IMR-90 (cell line): ENCODE measurements at regions not wholly inside any gene's neighbourhood (a gene's known extent, or its start where the extent isn't known, plus 50 kb on each side); places are given as distances from the start of the nearest gene placed in this dataset.

Experiments
- ATAC-seq: fragments of 200-7000 bp; cut with Tn5 transposase; 2 replicates; pipeline ENCODE4 v1.9.1; 2020; ENCODE audit warnings: low read depth, mild to moderate bottlenecking, moderate library complexity
- BruUV-seq: library from RNA; stranded (reverse); fragments of 400-500 nt; replicated peaks from 2 replicates; lab custom pipeline; 2021; lab: Mats Ljungman, UMichigan
- CTCF ChIA-PET: fragments of 300-600 bp; formaldehyde crosslinking; extraction: SDS; loops from one replicate; lab custom pipeline; 2021; ENCODE audit warnings: antibody characterized with exemption; lab: Yijun Ruan, JAX
- POLR2A ChIA-PET: fragments of 300-600 bp; sonication (Branson Sonifier 250); formaldehyde crosslinking; loops from one replicate; lab custom pipeline; 2022; ENCODE audit warnings: antibody characterized with exemption; ENCODE audit not compliant: unreplicated experiment; lab: Charles Lee
- DNase-seq: peaks from one replicate; pipeline ENCODE4 v3.0.0; 2013
- H2AFZ ChIP-seq: replicated peaks from 2 replicates; pipeline ENCODE3; 2013; ENCODE audit warnings: low read length, mild to moderate bottlenecking; ENCODE audit not compliant: poor library complexity
- H2AK5ac ChIP-seq: 2 replicates; pipeline ENCODE4 v1.6.1; 2013; ENCODE audit warnings: low read depth, low read length, inconsistent platforms
- H2AK9ac ChIP-seq: replicated peaks from 2 replicates; pipeline ENCODE3; 2013; ENCODE audit warnings: mild to moderate bottlenecking, low read depth, low read length, moderate library complexity; ENCODE audit not compliant: poor library complexity
- H2BK120ac ChIP-seq: 2 replicates; pipeline ENCODE4 v1.6.1; 2013; ENCODE audit warnings: low read depth, low read length, inconsistent platforms
- H2BK15ac ChIP-seq: 3 replicates; pipeline ENCODE4 v1.6.1; 2013; ENCODE audit warnings: low read depth, low read length, inconsistent platforms
- H2BK20ac ChIP-seq: 2 replicates; pipeline ENCODE4 v1.6.1; 2013; ENCODE audit warnings: low read depth, mild to moderate bottlenecking, inconsistent platforms, low read length, moderate library complexity
- H2BK5ac ChIP-seq: 2 replicates; pipeline ENCODE4 v1.6.1; 2013; ENCODE audit warnings: mild to moderate bottlenecking, low read depth, low read length, inconsistent platforms; ENCODE audit not compliant: poor library complexity, severe bottlenecking
- H3K14ac ChIP-seq: replicated peaks from 2 replicates; pipeline ENCODE4 v1.6.1; 2013; ENCODE audit warnings: low read depth, low read length, inconsistent platforms
- H3K18ac ChIP-seq: 2 replicates; pipeline ENCODE4 v1.6.1; 2013; ENCODE audit warnings: low read depth, low read length, control low read depth
- H3K23ac ChIP-seq: 2 replicates; pipeline ENCODE4 v1.6.1; 2013; ENCODE audit warnings: low read depth, low read length, inconsistent platforms
- H3K27ac ChIP-seq: 2 replicates; pipeline ENCODE4 v1.5.1; 2013; ENCODE audit warnings: mild to moderate bottlenecking, control low read depth, low read length; ENCODE audit not compliant: insufficient read depth
- H3K27me3 ChIP-seq: 2 replicates; pipeline ENCODE4 v1.6.1; 2013; ENCODE audit warnings: low read length; ENCODE audit not compliant: control insufficient read depth, insufficient read depth
- H3K36me3 ChIP-seq: 2 replicates; pipeline ENCODE4 v1.6.1; 2013; ENCODE audit warnings: low read length, mixed read lengths; ENCODE audit not compliant: control insufficient read depth, insufficient read depth
- H3K4ac ChIP-seq: 2 replicates; pipeline ENCODE4 v1.6.1; 2013; ENCODE audit warnings: low read depth, low read length, inconsistent platforms
- H3K4me1 ChIP-seq: 2 replicates; pipeline ENCODE4 v1.6.1; 2013; ENCODE audit warnings: low read length, mixed read lengths; ENCODE audit not compliant: control insufficient read depth, insufficient read depth
- H3K4me2 ChIP-seq: 2 replicates; pipeline ENCODE4 v1.6.1; 2013; ENCODE audit warnings: low read depth, mild to moderate bottlenecking, control low read depth, low read length, moderate library complexity
- H3K4me3 ChIP-seq: 2 replicates; pipeline ENCODE4 v1.5.1; 2013; ENCODE audit warnings: low read depth, mild to moderate bottlenecking, control low read depth, low read length, moderate library complexity; ENCODE audit not compliant: insufficient read depth
- H3K56ac ChIP-seq: 2 replicates; pipeline ENCODE4 v1.6.1; 2013; ENCODE audit warnings: low read length, inconsistent platforms; ENCODE audit not compliant: insufficient read depth; ENCODE audit errors: extremely low read depth
- H3K79me1 ChIP-seq, 2 experiments: 2 replicates each; pipeline ENCODE4 v1.6.1; 2013; ENCODE audit warnings: low read length in 2 of 2, inconsistent platforms in 1 of 2, low read depth in 1 of 2
- H3K9ac ChIP-seq: 2 replicates; pipeline ENCODE4 v1.6.1; 2013; ENCODE audit warnings: low read depth, low read length, control low read depth
- H3K9me1 ChIP-seq: 2 replicates; pipeline ENCODE4 v1.6.1; 2013; ENCODE audit warnings: low read length, inconsistent platforms; ENCODE audit not compliant: insufficient read depth
- H3K9me3 ChIP-seq: 2 replicates; pipeline ENCODE4 v1.6.1; 2013; ENCODE audit warnings: low read length; ENCODE audit not compliant: control insufficient read depth, insufficient read depth
- H4K20me1 ChIP-seq: 2 replicates; pipeline ENCODE4 v1.6.1; 2013; ENCODE audit warnings: low read length, inconsistent platforms; ENCODE audit not compliant: insufficient read depth
- H4K5ac ChIP-seq: 2 replicates; pipeline ENCODE4 v1.6.1; 2013; ENCODE audit warnings: mild to moderate bottlenecking, low read depth, low read length, control low read depth
- H4K8ac ChIP-seq, 2 experiments: 2 replicates each; pipeline ENCODE4 v1.6.1; 2013; ENCODE audit warnings: low read depth in 2 of 2, low read length in 2 of 2, control low read depth in 1 of 2, inconsistent platforms in 1 of 2
- H4K91ac ChIP-seq: 2 replicates; pipeline ENCODE4 v1.6.1; 2013; ENCODE audit warnings: low read depth, low read length, inconsistent platforms; ENCODE audit not compliant: insufficient read depth
- MAZ ChIP-seq: IDR thresholded peaks from 2 replicates; pipeline ENCODE4 v1.6.1; 2012; ENCODE audit warnings: low read depth, mild to moderate bottlenecking, low read length, improper control_type of control experiment, moderate library complexity, borderline replicate concordance
- POLR2A ChIP-seq: IDR thresholded peaks from 2 replicates; pipeline ENCODE4 v1.6.1; 2012; ENCODE audit warnings: mild to moderate bottlenecking, low read depth, low read length
- RAD21 ChIP-seq: IDR thresholded peaks from 2 replicates; pipeline ENCODE4 v1.6.1; 2012; ENCODE audit warnings: low read length, improper control_type of control experiment
- RCOR1 ChIP-seq: IDR thresholded peaks from 2 replicates; pipeline ENCODE4 v1.6.1; 2012; ENCODE audit warnings: mild to moderate bottlenecking, low read length, improper control_type of control experiment; ENCODE audit not compliant: insufficient replicate concordance
- WGBS, 2 experiments: methylation state at CpG; one replicate each; pipeline versions ENCODE4 v1.1.5 to v1.1.7; 2013; ENCODE audit warnings: missing lambda C conversion rate in 2 of 2; ENCODE audit not compliant: insufficient read length in 1 of 2; ENCODE audit errors: extremely low coverage in 2 of 2; 5-methylcytosine and 5-hydroxymethylcytosine counted together
- dilution Hi-C: fragments of 300-500 bp; cut with HindIII; formaldehyde crosslinking; loops from one replicate; pipeline ENCODE4 v1.14.3; 2018; ENCODE audit warnings: low sequenced_read_pairs; ENCODE audit not compliant: unreplicated experiment
- in situ Hi-C: fragments of 300-500 bp; cut with MboI; formaldehyde crosslinking; loops from 3 replicates; pipeline ENCODE4 v1.14.3; 2019; ENCODE audit warnings: low sequenced_read_pairs, inconsistent platforms, mixed read lengths
- intact Hi-C: fragments of 100-400 bp; cut with micrococcal nuclease; formaldehyde crosslinking; loops from 2 replicates; pipeline ENCODE4 v1.10.0; 2022
- TF ChIP-seq, protein P1 (sequence below): fragments of 150-350 bp; IDR thresholded peaks from 2 replicates; pipeline ENCODE4 v1.6.1; 2017; ENCODE audit warnings: mild to moderate bottlenecking, antibody characterized with exemption, low read length, low read depth
- TF ChIP-seq, protein P2 (sequence below): conservative IDR thresholded peaks from 2 replicates; pipeline ENCODE4 v1.5.1; 2012; ENCODE audit warnings: mild to moderate bottlenecking, low read depth, low read length, improper control_type of control experiment

DNA sequence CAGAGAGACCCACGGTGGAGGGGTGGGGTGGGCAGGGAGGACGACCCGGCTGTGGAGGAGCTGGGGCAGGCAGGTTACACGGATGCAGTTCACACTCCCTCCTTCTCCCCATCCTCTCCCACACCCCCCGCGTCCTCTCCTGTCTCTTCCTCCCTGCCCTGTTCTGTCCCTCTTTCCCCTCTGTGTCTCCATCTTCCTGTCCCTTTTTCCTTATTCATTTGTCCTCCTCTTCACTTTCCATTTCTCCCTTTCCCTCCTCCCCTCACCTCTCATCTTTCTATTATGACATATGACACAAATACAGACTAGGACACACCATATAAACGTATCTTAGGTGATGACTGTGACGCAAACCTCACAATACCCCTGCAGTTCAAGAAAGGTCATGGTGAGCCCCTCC lies 96.6 kb downstream of the SCGB2B2 start:
- H4K20me1 ChIP-seq = no peaks in the 10 kb centered on the region

More for the DNA sequence above, 96.6 kb downstream of the SCGB2B2 start:
- no peak overlapping the region for H3K23ac ChIP-seq
- H3K4me3 ChIP-seq = no peak overlapping the region
- H3K18ac ChIP-seq = no peak overlapping the region
- no peak overlapping the region for H3K27ac ChIP-seq
- no peaks in the 10 kb centered on the region for H3K36me3 ChIP-seq
- H2BK20ac ChIP-seq = no peak overlapping the region
- H3K56ac ChIP-seq = no peak overlapping the region
- TF ChIP-seq RCOR1 = no peak
- no peak for TF ChIP-seq MAZ
- TF ChIP-seq, protein P1, sequence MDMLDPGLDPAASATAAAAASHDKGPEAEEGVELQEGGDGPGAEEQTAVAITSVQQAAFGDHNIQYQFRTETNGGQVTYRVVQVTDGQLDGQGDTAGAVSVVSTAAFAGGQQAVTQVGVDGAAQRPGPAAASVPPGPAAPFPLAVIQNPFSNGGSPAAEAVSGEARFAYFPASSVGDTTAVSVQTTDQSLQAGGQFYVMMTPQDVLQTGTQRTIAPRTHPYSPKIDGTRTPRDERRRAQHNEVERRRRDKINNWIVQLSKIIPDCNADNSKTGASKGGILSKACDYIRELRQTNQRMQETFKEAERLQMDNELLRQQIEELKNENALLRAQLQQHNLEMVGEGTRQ = no peak
- TF ChIP-seq, protein P2, sequence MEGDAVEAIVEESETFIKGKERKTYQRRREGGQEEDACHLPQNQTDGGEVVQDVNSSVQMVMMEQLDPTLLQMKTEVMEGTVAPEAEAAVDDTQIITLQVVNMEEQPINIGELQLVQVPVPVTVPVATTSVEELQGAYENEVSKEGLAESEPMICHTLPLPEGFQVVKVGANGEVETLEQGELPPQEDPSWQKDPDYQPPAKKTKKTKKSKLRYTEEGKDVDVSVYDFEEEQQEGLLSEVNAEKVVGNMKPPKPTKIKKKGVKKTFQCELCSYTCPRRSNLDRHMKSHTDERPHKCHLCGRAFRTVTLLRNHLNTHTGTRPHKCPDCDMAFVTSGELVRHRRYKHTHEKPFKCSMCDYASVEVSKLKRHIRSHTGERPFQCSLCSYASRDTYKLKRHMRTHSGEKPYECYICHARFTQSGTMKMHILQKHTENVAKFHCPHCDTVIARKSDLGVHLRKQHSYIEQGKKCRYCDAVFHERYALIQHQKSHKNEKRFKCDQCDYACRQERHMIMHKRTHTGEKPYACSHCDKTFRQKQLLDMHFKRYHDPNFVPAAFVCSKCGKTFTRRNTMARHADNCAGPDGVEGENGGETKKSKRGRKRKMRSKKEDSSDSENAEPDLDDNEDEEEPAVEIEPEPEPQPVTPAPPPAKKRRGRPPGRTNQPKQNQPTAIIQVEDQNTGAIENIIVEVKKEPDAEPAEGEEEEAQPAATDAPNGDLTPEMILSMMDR = no peak
- TF ChIP-seq POLR2A = no peak
- no peak for TF ChIP-seq RAD21
- no peaks in the 10 kb centered on the region for H3K9me1 ChIP-seq
- in situ Hi-C loops (no loop called here), intact Hi-C loops (no loop called here), dilution Hi-C loops (no loop called here)
- ChIA-PET CTCF (no interaction called here), POLR2A (no interaction called here)
- no peak overlapping the region for H4K5ac ChIP-seq
- H2BK120ac ChIP-seq = no peak overlapping the region
- no peak overlapping the region for H4K8ac ChIP-seq
- H2AK9ac ChIP-seq = no peak overlapping the region
- no peak overlapping the region for H2AFZ ChIP-seq
- H3K9ac ChIP-seq = no peak overlapping the region
- no TSS peak for BruUV-seq
- H3K4me2 ChIP-seq = no peak overlapping the region
- no peak overlapping the region for H2AK5ac ChIP-seq
- DNase-seq (no peak), ATAC-seq (no peak)
- no peak overlapping the region for H2BK15ac ChIP-seq
- no peaks in the 10 kb centered on the region for H3K79me1 ChIP-seq
- H2BK5ac ChIP-seq = no peak overlapping the region
- H4K91ac ChIP-seq = no peak overlapping the region
- H3K14ac ChIP-seq = no peak overlapping the region
- peaks cover 2% of the 10 kb centered on the region; the same call in 1 of the 2 replicates for H3K9me3 ChIP-seq
- no peak overlapping the region for H3K4ac ChIP-seq
- WGBS, 2 experiments = 43% methylated on average over 3 of the region's 8 CpGs; no CpG with 5 or more reads in 1 of the 2 experiments
- no peaks in the 10 kb centered on the region for H3K4me1 ChIP-seq
- H3K27me3 ChIP-seq = no peaks in the 10 kb centered on the region
